MM.1S (cell line): ENCODE measurements at regions not wholly inside any gene's neighbourhood (a gene's known extent, or its start where the extent isn't known, plus 50 kb on each side); places are given as distances from the start of the nearest gene placed in this dataset.

Source experiments
- DNase-seq: peaks from one replicate; pipeline ENCODE4 v3.0.0-alpha.2; 2015
- H2AFZ ChIP-seq: fragments of 300-600 bp; sonication (generic); 2 replicates; pipeline ENCODE4 v1.6.0; 2016; ENCODE audit warnings: antibody characterized with exemption, low read length
- H3F3A ChIP-seq: fragments of 300-600 bp; sonication (generic); 2 replicates; pipeline ENCODE4 v1.6.1; 2016; ENCODE audit warnings: mild to moderate bottlenecking, antibody characterized with exemption, low read length, moderate library complexity, mixed read lengths; ENCODE audit not compliant: insufficient read depth
- H3K27ac ChIP-seq: fragments of 300-600 bp; sonication (generic); 2 replicates; pipeline ENCODE4 v1.5.1; 2016; ENCODE audit warnings: mild to moderate bottlenecking, low read length
- H3K27me3 ChIP-seq: fragments of 300-600 bp; sonication (generic); replicated peaks from 2 replicates; pipeline ENCODE4 v1.6.0; 2016; ENCODE audit warnings: low read length; ENCODE audit not compliant: insufficient read depth
- H3K36me3 ChIP-seq: fragments of 300-600 bp; sonication (generic); replicated peaks from 2 replicates; pipeline ENCODE4 v1.6.1; 2016; ENCODE audit warnings: mild to moderate bottlenecking, low read length, mixed read lengths; ENCODE audit not compliant: insufficient read depth
- H3K4me1 ChIP-seq: fragments of 300-600 bp; sonication (generic); 2 replicates; pipeline ENCODE4 v1.6.1; 2016; ENCODE audit warnings: low read length, mixed read lengths
- H3K4me2 ChIP-seq: fragments of 300-600 bp; sonication (generic); 2 replicates; pipeline ENCODE4 v1.6.0; 2016; ENCODE audit warnings: low read depth, low read length
- H3K4me3 ChIP-seq: fragments of 300-600 bp; sonication (generic); 2 replicates; pipeline ENCODE4 v1.5.1; 2016; ENCODE audit warnings: low read length, mixed read lengths
- H3K79me2 ChIP-seq: fragments of 300-600 bp; sonication (generic); 2 replicates; pipeline ENCODE4 v1.6.1; 2016; ENCODE audit warnings: mixed run types, low read length, mixed read lengths
- H3K9ac ChIP-seq: fragments of 300-600 bp; sonication (generic); 2 replicates; pipeline ENCODE4 v1.6.1; 2016; ENCODE audit warnings: low read length, mixed read lengths
- H3K9me2 ChIP-seq: fragments of 300-600 bp; sonication (generic); replicated peaks from 2 replicates; pipeline ENCODE4 v1.6.1; 2016; ENCODE audit warnings: mild to moderate bottlenecking, low read length, mixed read lengths; ENCODE audit not compliant: insufficient read depth
- H3K9me3 ChIP-seq: fragments of 300-600 bp; sonication (generic); replicated peaks from 2 replicates; pipeline ENCODE4 v1.6.1; 2016; ENCODE audit warnings: mild to moderate bottlenecking, low read length, mixed read lengths; ENCODE audit not compliant: insufficient read depth
- H4K20me1 ChIP-seq: fragments of 300-600 bp; sonication (generic); 2 replicates; pipeline ENCODE4 v1.6.1; 2016; ENCODE audit warnings: mild to moderate bottlenecking, low read length, moderate library complexity, mixed read lengths; ENCODE audit not compliant: insufficient read depth
- EZH2 ChIP-seq: fragments of 300-600 bp; sonication (generic); optimal IDR thresholded peaks from 2 replicates; pipeline ENCODE3; 2017; ENCODE audit warnings: low read depth, mild to moderate bottlenecking, antibody characterized with exemption, low read length, mixed read lengths
- EZH2phosphoT487 ChIP-seq: fragments of 300-600 bp; sonication (generic); IDR thresholded peaks from 2 replicates; pipeline ENCODE4 v1.6.1; 2018; ENCODE audit warnings: antibody characterized with exemption, low read length
- TF ChIP-seq, protein P1 (sequence below): fragments of 300-600 bp; sonication (generic); IDR thresholded peaks from 2 replicates; pipeline ENCODE4 v1.5.1; 2016; ENCODE audit warnings: antibody characterized with exemption, low read length, mixed read lengths

DNA sequence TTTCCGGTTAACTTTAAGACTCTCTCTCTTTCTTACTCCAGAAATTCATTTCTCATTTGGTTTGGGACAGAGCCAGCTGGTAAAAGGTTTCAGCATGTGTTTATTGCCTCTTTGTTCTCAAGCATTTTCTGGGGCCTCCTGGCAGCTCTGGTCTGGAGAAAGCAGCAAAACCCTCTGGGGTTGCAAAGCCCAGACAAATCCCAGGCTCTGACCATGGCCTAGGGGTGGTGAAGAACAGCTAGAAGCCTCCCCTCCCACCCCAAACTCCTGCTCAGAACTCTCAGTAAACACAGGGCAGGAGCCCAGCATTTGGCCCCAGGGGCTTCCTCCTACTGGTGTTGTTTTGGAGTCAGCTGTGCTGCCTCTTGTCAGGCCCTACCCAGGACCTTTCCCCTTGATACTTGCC lies 124.2 kb upstream of the SERP2 start:
- H3K4me3 ChIP-seq: no peak overlapping the region
- no peak overlapping the region for H3K27ac ChIP-seq
- TF ChIP-seq, protein P1, sequence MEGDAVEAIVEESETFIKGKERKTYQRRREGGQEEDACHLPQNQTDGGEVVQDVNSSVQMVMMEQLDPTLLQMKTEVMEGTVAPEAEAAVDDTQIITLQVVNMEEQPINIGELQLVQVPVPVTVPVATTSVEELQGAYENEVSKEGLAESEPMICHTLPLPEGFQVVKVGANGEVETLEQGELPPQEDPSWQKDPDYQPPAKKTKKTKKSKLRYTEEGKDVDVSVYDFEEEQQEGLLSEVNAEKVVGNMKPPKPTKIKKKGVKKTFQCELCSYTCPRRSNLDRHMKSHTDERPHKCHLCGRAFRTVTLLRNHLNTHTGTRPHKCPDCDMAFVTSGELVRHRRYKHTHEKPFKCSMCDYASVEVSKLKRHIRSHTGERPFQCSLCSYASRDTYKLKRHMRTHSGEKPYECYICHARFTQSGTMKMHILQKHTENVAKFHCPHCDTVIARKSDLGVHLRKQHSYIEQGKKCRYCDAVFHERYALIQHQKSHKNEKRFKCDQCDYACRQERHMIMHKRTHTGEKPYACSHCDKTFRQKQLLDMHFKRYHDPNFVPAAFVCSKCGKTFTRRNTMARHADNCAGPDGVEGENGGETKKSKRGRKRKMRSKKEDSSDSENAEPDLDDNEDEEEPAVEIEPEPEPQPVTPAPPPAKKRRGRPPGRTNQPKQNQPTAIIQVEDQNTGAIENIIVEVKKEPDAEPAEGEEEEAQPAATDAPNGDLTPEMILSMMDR: no peak
- TF ChIP-seq EZH2: no peak
- no peak for TF ChIP-seq EZH2phosphoT487
- H3K4me2 ChIP-seq: no peak overlapping the region
- H3K9me3 ChIP-seq: no peaks in the 10 kb centered on the region
- no peaks in the 10 kb centered on the region for H3K36me3 ChIP-seq
- no peak overlapping the region for H3K9ac ChIP-seq
- H3K9me2 ChIP-seq: no peaks in the 10 kb centered on the region
- DNase-seq: no peak
- no peaks in the 10 kb centered on the region for H3K79me2 ChIP-seq
- H3F3A ChIP-seq: no peaks in the 10 kb centered on the region
- no peak overlapping the region for H2AFZ ChIP-seq
- no peaks in the 10 kb centered on the region for H4K20me1 ChIP-seq
- H3K4me1 ChIP-seq: no peaks in the 10 kb centered on the region
- no peaks in the 10 kb centered on the region for H3K27me3 ChIP-seq

DNA sequence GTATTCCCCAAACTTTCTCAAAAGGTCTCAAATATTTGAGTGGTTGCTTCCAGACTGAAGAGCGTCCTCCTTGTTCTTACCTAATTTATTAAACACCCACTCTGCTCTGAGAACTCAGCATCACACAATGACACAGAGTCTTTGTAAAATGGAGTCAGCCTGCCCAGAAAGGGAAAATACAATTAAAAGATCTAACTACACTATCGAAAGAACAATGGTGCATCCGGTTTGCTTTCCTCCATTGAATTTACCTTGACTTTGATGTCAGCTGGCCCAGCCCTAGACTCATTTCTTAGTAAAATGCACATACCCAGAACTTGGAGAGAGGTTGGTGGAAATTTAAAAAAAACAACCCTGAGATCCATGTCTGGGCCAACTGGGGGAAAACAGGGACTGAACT lies 120.7 kb upstream of the SERP2 start:
- Histone ChIP-seq H3K9ac (no peak overlapping the region), H3F3A (no peaks in the 10 kb centered on the region), H3K36me3 (no peaks in the 10 kb centered on the region), H3K79me2 (no peaks in the 10 kb centered on the region), H3K9me3 (no peaks in the 10 kb centered on the region), H3K4me2 (no peak overlapping the region), H3K27me3 (no peaks in the 10 kb centered on the region), H3K9me2 (no peaks in the 10 kb centered on the region), H3K27ac (no peak overlapping the region), H3K4me1 (no peaks in the 10 kb centered on the region), H2AFZ (no peak overlapping the region), H3K4me3 (no peak overlapping the region), H4K20me1 (no peaks in the 10 kb centered on the region)
- DNase-seq: no peak
- TF ChIP-seq EZH2phosphoT487: no peak
- TF ChIP-seq, protein P1: no peak
- no peak for TF ChIP-seq EZH2

DNA sequence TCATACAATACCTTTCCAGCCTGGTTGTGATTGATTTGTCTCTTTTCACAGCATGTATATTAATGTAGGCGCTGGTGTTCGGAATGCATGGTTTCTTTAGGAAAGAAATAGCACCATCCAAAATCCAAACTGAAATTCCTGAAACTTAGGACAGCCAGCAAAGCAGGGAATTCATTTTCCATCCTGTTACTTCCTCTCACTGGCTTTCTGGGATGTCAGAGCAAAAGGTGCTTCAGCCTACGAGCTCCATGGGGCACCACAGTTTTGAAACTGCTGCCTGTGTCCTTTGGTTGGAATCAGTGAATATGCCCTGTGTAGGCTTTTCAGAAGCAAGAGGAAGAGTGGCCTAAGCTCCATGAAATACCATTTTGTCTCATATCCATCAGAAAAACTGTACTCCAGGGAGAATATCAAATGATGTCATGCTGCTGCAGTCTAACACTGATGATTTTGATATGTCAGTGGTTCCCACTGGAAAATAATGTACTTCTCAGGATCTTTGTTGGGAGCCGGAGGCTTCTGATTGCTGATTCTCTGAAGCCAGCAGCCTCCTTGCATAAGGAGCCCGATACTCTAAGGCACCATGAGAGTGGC lies 117.8 kb upstream of the SERP2 start:
- DNase-seq: no peak
- Histone ChIP-seq H3K4me1 (no peaks in the 10 kb centered on the region), H4K20me1 (no peaks in the 10 kb centered on the region), H3K27ac (no peak overlapping the region), H3K36me3 (no peaks in the 10 kb centered on the region), H3K9ac (no peak overlapping the region), H3K4me2 (no peak overlapping the region), H3F3A (no peaks in the 10 kb centered on the region), H3K9me3 (no peaks in the 10 kb centered on the region), H3K4me3 (no peak overlapping the region), H3K79me2 (no peaks in the 10 kb centered on the region), H3K27me3 (no peaks in the 10 kb centered on the region), H3K9me2 (no peaks in the 10 kb centered on the region), H2AFZ (no peak overlapping the region)
- TF ChIP-seq EZH2 (no peak), EZH2phosphoT487 (no peak)
- TF ChIP-seq, protein P1: no peak
